ENCODE measurements at regions not wholly inside any gene's neighbourhood (a gene's known extent, or its start where the extent isn't known, plus 50 kb on each side); places are given as distances from the start of the nearest gene placed in this dataset.

- no peak for TF ChIP-seq CTCF (IDR thresholded peaks at IDR 0.05)
- no peak for TF ChIP-seq POLR2A (IDR thresholded peaks at IDR 0.05)
Observed at GRCh38 chr9:80874276-80874675, 815.1 kb downstream of the TLE1 start.
